ENCODE measurements at regions not wholly inside any gene's neighbourhood (a gene's known extent, or its start where the extent isn't known, plus 50 kb on each side); places are given as distances from the start of the nearest gene placed in this dataset.

- no peak for DNase-seq
- Mint-ChIP-seq H3K36me3 (no peaks in the 10 kb centered on the region), H3K27me3 (no peaks in the 10 kb centered on the region), H3K4me1 (no peaks in the 10 kb centered on the region), H3K27ac (no peak overlapping the region), H3K4me3 (no peak overlapping the region), H3K9me3 (no peaks in the 10 kb centered on the region)
- CTCF ChIA-PET: no interaction called here
These were observed 395.0 kb downstream of the DTHD1 start for GRCh38 chr4:36676139-36677050.

- Mint-ChIP-seq H3K4me3 (no peak overlapping the region), H3K36me3 (no peaks in the 10 kb centered on the region), H3K9me3 (no peaks in the 10 kb centered on the region), H3K27me3 (no peaks in the 10 kb centered on the region), H3K4me1 (no peaks in the 10 kb centered on the region), H3K27ac (no peak overlapping the region)
- CTCF ChIA-PET: no interaction called here
- DNase-seq: no peak
These were observed 395.7 kb downstream of the DTHD1 start for GRCh38 chr4:36677112-36677511.

GRCh38 chr4:36677874-36678273 is 396.5 kb downstream of the DTHD1 start:
- CTCF ChIA-PET: no interaction called here
- Mint-ChIP-seq H3K36me3 (no peaks in the 10 kb centered on the region), H3K9me3 (no peaks in the 10 kb centered on the region), H3K4me3 (no peak overlapping the region), H3K4me1 (no peaks in the 10 kb centered on the region), H3K27ac (no peak overlapping the region), H3K27me3 (no peaks in the 10 kb centered on the region)
- DNase-seq: no peak

- DNase-seq: no peak
- no peak overlapping the region for H3K4me3 Mint-ChIP-seq
- no peaks in the 10 kb centered on the region for H3K4me1 Mint-ChIP-seq
- H3K27me3 Mint-ChIP-seq: no peaks in the 10 kb centered on the region
- CTCF ChIA-PET: no interaction called here
- H3K27ac Mint-ChIP-seq: no peak overlapping the region
- H3K36me3 Mint-ChIP-seq: no peaks in the 10 kb centered on the region
- peaks cover 1% of the 10 kb centered on the region for H3K9me3 Mint-ChIP-seq
These were observed 406.3 kb downstream of the DTHD1 start for GRCh38 chr4:36687681-36688080.

- DNase-seq: no peak
- CTCF ChIA-PET: no interaction called here
- Mint-ChIP-seq H3K9me3 (no peaks in the 10 kb centered on the region), H3K27me3 (no peaks in the 10 kb centered on the region), H3K4me3 (no peak overlapping the region), H3K4me1 (no peaks in the 10 kb centered on the region), H3K36me3 (no peaks in the 10 kb centered on the region), H3K27ac (no peak overlapping the region)
These were observed 411.2 kb downstream of the DTHD1 start for GRCh38 chr4:36692586-36692985.

- Mint-ChIP-seq H3K9me3 (no peaks in the 10 kb centered on the region), H3K27me3 (no peaks in the 10 kb centered on the region), H3K36me3 (no peaks in the 10 kb centered on the region), H3K4me3 (no peak overlapping the region), H3K27ac (no peak overlapping the region), H3K4me1 (no peaks in the 10 kb centered on the region)
- DNase-seq: no peak
- CTCF ChIA-PET: no interaction called here
These were observed 420.8 kb downstream of the DTHD1 start for GRCh38 chr4:36702245-36702644.

- Mint-ChIP-seq H3K36me3 (no peaks in the 10 kb centered on the region), H3K4me1 (no peaks in the 10 kb centered on the region), H3K27ac (no peak overlapping the region), H3K9me3 (no peaks in the 10 kb centered on the region), H3K4me3 (no peak overlapping the region), H3K27me3 (no peaks in the 10 kb centered on the region)
- no peak for DNase-seq
- CTCF ChIA-PET: no interaction called here
These were observed 422.9 kb downstream of the DTHD1 start for GRCh38 chr4:36704289-36704688.

- H3K36me3 Mint-ChIP-seq: no peaks in the 10 kb centered on the region
- DNase-seq: no peak
- H3K4me1 Mint-ChIP-seq: no peaks in the 10 kb centered on the region
- no peaks in the 10 kb centered on the region for H3K27me3 Mint-ChIP-seq
- H3K9me3 Mint-ChIP-seq: no peaks in the 10 kb centered on the region
- CTCF ChIA-PET: no interaction called here
- no peak overlapping the region for H3K4me3 Mint-ChIP-seq
- no peak overlapping the region for H3K27ac Mint-ChIP-seq
These were observed 428.6 kb downstream of the DTHD1 start for GRCh38 chr4:36709991-36710390.

GRCh38 chr4:36712013-36712412 is 430.6 kb downstream of the DTHD1 start:
- Mint-ChIP-seq H3K4me3 (no peak overlapping the region), H3K27me3 (no peaks in the 10 kb centered on the region), H3K36me3 (no peaks in the 10 kb centered on the region), H3K27ac (no peak overlapping the region), H3K4me1 (no peaks in the 10 kb centered on the region), H3K9me3 (no peaks in the 10 kb centered on the region)
- DNase-seq: no peak
- CTCF ChIA-PET: no interaction called here

- no peak overlapping the region for H3K27ac Mint-ChIP-seq
- CTCF ChIA-PET: no interaction called here
- no peak for DNase-seq
These were observed 435.5 kb downstream of the DTHD1 start for GRCh38 chr4:36716874-36717273.

GRCh38 chr4:36719425-36719824 is 438.0 kb downstream of the DTHD1 start:
- CTCF ChIA-PET: no interaction called here

More at GRCh38 chr4:36716874-36717273, 435.5 kb downstream of the DTHD1 start:
- H3K36me3 Mint-ChIP-seq: no peaks in the 10 kb centered on the region
- H3K4me1 Mint-ChIP-seq: no peaks in the 10 kb centered on the region
- no peaks in the 10 kb centered on the region for H3K27me3 Mint-ChIP-seq
- H3K9me3 Mint-ChIP-seq: no peaks in the 10 kb centered on the region
- H3K4me3 Mint-ChIP-seq: no peak overlapping the region

GRCh38 chr4:36722986-36723385 is 441.6 kb downstream of the DTHD1 start:
- no peaks in the 10 kb centered on the region for H3K36me3 Mint-ChIP-seq
- no peak overlapping the region for H3K4me3 Mint-ChIP-seq
- DNase-seq: no peak
- CTCF ChIA-PET: no interaction called here
- H3K27me3 Mint-ChIP-seq: no peaks in the 10 kb centered on the region
- no peak overlapping the region for H3K27ac Mint-ChIP-seq
- H3K9me3 Mint-ChIP-seq: no peaks in the 10 kb centered on the region
- H3K4me1 Mint-ChIP-seq: no peaks in the 10 kb centered on the region

More at GRCh38 chr4:36719425-36719824, 438.0 kb downstream of the DTHD1 start:
- Mint-ChIP-seq H3K36me3 (no peaks in the 10 kb centered on the region), H3K4me3 (no peak overlapping the region), H3K4me1 (no peaks in the 10 kb centered on the region), H3K27ac (no peak overlapping the region), H3K27me3 (no peaks in the 10 kb centered on the region), H3K9me3 (no peaks in the 10 kb centered on the region)
- DNase-seq: no peak

GRCh38 chr4:36734334-36734733 is 452.9 kb downstream of the DTHD1 start:
- Mint-ChIP-seq H3K9me3 (no peaks in the 10 kb centered on the region), H3K27ac (no peak overlapping the region), H3K36me3 (no peaks in the 10 kb centered on the region), H3K27me3 (no peaks in the 10 kb centered on the region), H3K4me3 (no peak overlapping the region), H3K4me1 (no peaks in the 10 kb centered on the region)
- DNase-seq: no peak
- CTCF ChIA-PET: no interaction called here

GRCh38 chr4:36737691-36738090 is 456.3 kb downstream of the DTHD1 start:
- CTCF ChIA-PET: no interaction called here
- Mint-ChIP-seq H3K4me1 (no peaks in the 10 kb centered on the region), H3K9me3 (no peaks in the 10 kb centered on the region), H3K36me3 (no peaks in the 10 kb centered on the region), H3K27me3 (no peaks in the 10 kb centered on the region), H3K4me3 (no peak overlapping the region), H3K27ac (no peak overlapping the region)
- no peak for DNase-seq

- Mint-ChIP-seq H3K36me3 (no peaks in the 10 kb centered on the region), H3K4me1 (no peaks in the 10 kb centered on the region), H3K4me3 (no peak overlapping the region), H3K27me3 (no peaks in the 10 kb centered on the region), H3K9me3 (no peaks in the 10 kb centered on the region), H3K27ac (no peak overlapping the region)
- no peak for DNase-seq
- CTCF ChIA-PET: no interaction called here
These were observed 459.4 kb downstream of the DTHD1 start for GRCh38 chr4:36740796-36741310.
